Lower leg skin (tissue), 4 donors: ENCODE measurements at regions not wholly inside any gene's neighbourhood (a gene's known extent, or its start where the extent isn't known, plus 50 kb on each side); places are given as distances from the start of the nearest gene placed in this dataset.

ENCODE experiments used
- DNase-seq, 2 donors: peaks; one replicate each; pipeline ENCODE4 v3.0.0-alpha.2; 2019; ENCODE audit warnings: low spot score in 2 of 2
- H3K4me3 ChIP-seq: fragments of 200-600 bp; sonication (generic); 2 replicates; pipeline ENCODE4 v1.5.1; 2017; ENCODE audit warnings: mild to moderate bottlenecking, low read depth; ENCODE audit not compliant: poor library complexity, severe bottlenecking
- POLR2A ChIP-seq, 2 donors: fragments of 450-650 bp; IDR thresholded peaks; one replicate each; pipeline ENCODE4 v1.6.1; 2016 to 2017; ENCODE audit warnings: antibody characterized with exemption in 2 of 2, mild to moderate bottlenecking in 1 of 2, moderate library complexity in 1 of 2
- WGBS, 2 donors: methylation state at CpG; one replicate each; pipeline ENCODE4 v1.1.5; 2018; 5-methylcytosine and 5-hydroxymethylcytosine counted together
- intact Hi-C: fragments of 100-400 bp; cut with DNase I; formaldehyde crosslinking; loops from one replicate; pipeline ENCODE4 v1.15.0; 2023; ENCODE audit warnings: low total_unique reads
- TF ChIP-seq, protein P1 (sequence below), 3 donors: fragments of 450-650 bp; IDR thresholded peaks; one replicate each; pipeline ENCODE4 v1.5.1; 2016; ENCODE audit warnings: antibody characterized with exemption in 3 of 3, mild to moderate bottlenecking in 3 of 3, moderate library complexity in 2 of 3

DNA sequence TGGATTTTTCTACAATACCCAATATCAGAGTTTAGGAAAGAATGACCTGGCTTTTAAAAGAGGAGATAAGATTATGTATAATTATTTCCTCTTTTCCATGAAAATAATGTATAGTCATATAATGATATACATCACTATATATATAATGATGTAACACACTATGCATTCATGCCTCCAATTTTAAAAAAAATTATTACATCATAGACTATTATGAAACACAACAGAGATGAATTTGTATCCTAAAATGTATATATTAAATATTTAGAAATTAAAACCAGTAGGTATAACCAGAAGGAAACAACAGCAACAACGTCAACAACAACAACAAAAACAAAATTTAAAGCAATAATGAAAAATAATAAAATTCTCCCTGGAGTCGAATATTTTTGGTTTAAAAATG, 1856.5 kb upstream of the CDH6 start:
- no peak overlapping the region for H3K4me3 ChIP-seq
- TF ChIP-seq, protein P1, sequence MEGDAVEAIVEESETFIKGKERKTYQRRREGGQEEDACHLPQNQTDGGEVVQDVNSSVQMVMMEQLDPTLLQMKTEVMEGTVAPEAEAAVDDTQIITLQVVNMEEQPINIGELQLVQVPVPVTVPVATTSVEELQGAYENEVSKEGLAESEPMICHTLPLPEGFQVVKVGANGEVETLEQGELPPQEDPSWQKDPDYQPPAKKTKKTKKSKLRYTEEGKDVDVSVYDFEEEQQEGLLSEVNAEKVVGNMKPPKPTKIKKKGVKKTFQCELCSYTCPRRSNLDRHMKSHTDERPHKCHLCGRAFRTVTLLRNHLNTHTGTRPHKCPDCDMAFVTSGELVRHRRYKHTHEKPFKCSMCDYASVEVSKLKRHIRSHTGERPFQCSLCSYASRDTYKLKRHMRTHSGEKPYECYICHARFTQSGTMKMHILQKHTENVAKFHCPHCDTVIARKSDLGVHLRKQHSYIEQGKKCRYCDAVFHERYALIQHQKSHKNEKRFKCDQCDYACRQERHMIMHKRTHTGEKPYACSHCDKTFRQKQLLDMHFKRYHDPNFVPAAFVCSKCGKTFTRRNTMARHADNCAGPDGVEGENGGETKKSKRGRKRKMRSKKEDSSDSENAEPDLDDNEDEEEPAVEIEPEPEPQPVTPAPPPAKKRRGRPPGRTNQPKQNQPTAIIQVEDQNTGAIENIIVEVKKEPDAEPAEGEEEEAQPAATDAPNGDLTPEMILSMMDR (IDR thresholded peaks at IDR 0.05): no peak
- no peak for TF ChIP-seq POLR2A (IDR thresholded peaks at IDR 0.05)
- 71 to 74% methylated on average over 2 of the region's 2 CpGs for WGBS, 2 donors
- no peak for DNase-seq
- intact Hi-C loops: no loop called here

GRCh38 chr5:29321591-29321990, 1871.9 kb upstream of the CDH6 start:
- intact Hi-C loops: no loop called here
- no peak for DNase-seq
- no peak overlapping the region for H3K4me3 ChIP-seq
- TF ChIP-seq POLR2A (IDR thresholded peaks at IDR 0.05): no peak
- TF ChIP-seq, protein P1 (IDR thresholded peaks at IDR 0.05): no peak

- WGBS, 2 donors: 91 to 97% methylated on average over 1 of the region's 1 CpG
- H3K4me3 ChIP-seq: no peak overlapping the region
- TF ChIP-seq, protein P1 (IDR thresholded peaks at IDR 0.05): no peak
- no peak for TF ChIP-seq POLR2A (IDR thresholded peaks at IDR 0.05)
- DNase-seq: no peak
- intact Hi-C loops: no loop called here
These were observed 1884.1 kb upstream of the CDH6 start for GRCh38 chr5:29309359-29309758.

GRCh38 chr5:29307478-29307877, 1886.0 kb upstream of the CDH6 start:
- no peak for TF ChIP-seq POLR2A (IDR thresholded peaks at IDR 0.05)
- TF ChIP-seq, protein P1 (IDR thresholded peaks at IDR 0.05): no peak
- no peak overlapping the region for H3K4me3 ChIP-seq
- intact Hi-C loops: no loop called here
- WGBS, 2 donors: 59 to 60% methylated on average over 3 of the region's 3 CpGs
- DNase-seq: no peak

- TF ChIP-seq, protein P1 (IDR thresholded peaks at IDR 0.05): no peak
- no peak for TF ChIP-seq POLR2A (IDR thresholded peaks at IDR 0.05)
- intact Hi-C loops: no loop called here
- no peak for DNase-seq
- no peak overlapping the region for H3K4me3 ChIP-seq
- 74 to 79% methylated on average over 3 of the region's 3 CpGs for WGBS, 2 donors
These were observed 1888.9 kb upstream of the CDH6 start for GRCh38 chr5:29304545-29304944.

GRCh38 chr5:29296548-29296947, 1896.9 kb upstream of the CDH6 start:
- TF ChIP-seq, protein P1 (IDR thresholded peaks at IDR 0.05): no peak
- no peak for TF ChIP-seq POLR2A (IDR thresholded peaks at IDR 0.05)
- WGBS, 2 donors: 90 to 91% methylated on average over 20 to 21 of the region's 21 CpGs
- DNase-seq: no peak
- H3K4me3 ChIP-seq: no peak overlapping the region
- intact Hi-C loops: no loop called here
